Adrenal gland (tissue), 9 donors: ENCODE measurements at regions not wholly inside any gene's neighbourhood (a gene's known extent, or its start where the extent isn't known, plus 50 kb on each side); places are given as distances from the start of the nearest gene placed in this dataset.

ENCODE experiments used
- DNase-seq, 7 donors: peaks; one replicate each; pipeline ENCODE4 v3.0.0-alpha.2; 2019 to 2020
- H3K27ac ChIP-seq, 5 donors: fragments of 200-600 bp; sonication (generic) in 4 of 5; 1 replicate in 3 of 5; 2 replicates in 2 of 5; pipeline versions ENCODE4 v1.5.1 to v1.8.0; 2016 to 2020; ENCODE audit warnings: mild to moderate bottlenecking in 1 of 5
- H3K27me3 ChIP-seq: fragments of 200-600 bp; 2 replicates; pipeline ENCODE4 v1.8.0; 2021
- H3K36me3 ChIP-seq, 2 donors: fragments of 200-600 bp; replicated peaks in 1 of 2; 1 replicate in 1 of 2; 2 replicates in 1 of 2; pipeline versions ENCODE4 v1.5.1 to v1.8.0; 2018 to 2022
- H3K4me1 ChIP-seq, 2 donors: fragments of 200-600 bp; replicated peaks in 1 of 2; 1 replicate in 1 of 2; 2 replicates in 1 of 2; pipeline versions ENCODE4 v1.5.1 to v1.8.0; 2018 to 2021
- H3K4me3 ChIP-seq, 4 donors: fragments of 200-600 bp; sonication (generic) in 3 of 4; one replicate each; pipeline ENCODE4 v1.5.1; 2016 to 2018
- H3K9me3 ChIP-seq, 3 donors: fragments of 200-600 bp; sonication (generic) in 1 of 3; replicated peaks in 1 of 3; 1 replicate in 2 of 3; 2 replicates in 1 of 3; pipeline versions ENCODE4 v1.5.1 to v1.8.0; 2016 to 2021
- POLR2A ChIP-seq, 2 donors: fragments of 450-650 bp; IDR thresholded peaks; one replicate each; pipeline ENCODE4 v1.6.1; 2017; ENCODE audit warnings: antibody characterized with exemption in 2 of 2, mild to moderate bottlenecking in 2 of 2, moderate library complexity in 1 of 2
- WGBS, 4 donors: extraction: QIAGEN DNeasy Blood & Tissue Kit in 2 of 4; methylation state at CpG; one replicate each; pipeline versions ENCODE4 v1.1.5 to v1.1.7; 2013 to 2017; 5-methylcytosine and 5-hydroxymethylcytosine counted together
- intact Hi-C, 2 donors: fragments of 100-400 bp; cut with DNase I; formaldehyde crosslinking; loops; one replicate each; pipeline versions ENCODE4 v1.14.1 to v1.15.0; 2022 to 2023
- TF ChIP-seq, protein P1 (sequence below), 6 experiments: fragments of 450-650 bp in 4 of 6; fragments of 200-600 bp in 2 of 6; sonication (generic) in 1 of 6; IDR thresholded peaks; 1 replicate in 5 of 6; 2 replicates in 1 of 6; pipeline versions ENCODE4 v1.5.1 to v1.8.0; 2016 to 2021; ENCODE audit warnings: antibody characterized with exemption in 6 of 6, mild to moderate bottlenecking in 2 of 6, moderate library complexity in 1 of 6
- donor health status: healthy with polysubstance abuse.
- donor health status: Bipolar disorder and iron deficiency.
- donor health status: DM: yes; HTN: yes; CAD: no.
- donor health status: DM: no; HTN: no; CAD: no.
- donor health status: DM: no; HTN: no; CAD: no.

DNA sequence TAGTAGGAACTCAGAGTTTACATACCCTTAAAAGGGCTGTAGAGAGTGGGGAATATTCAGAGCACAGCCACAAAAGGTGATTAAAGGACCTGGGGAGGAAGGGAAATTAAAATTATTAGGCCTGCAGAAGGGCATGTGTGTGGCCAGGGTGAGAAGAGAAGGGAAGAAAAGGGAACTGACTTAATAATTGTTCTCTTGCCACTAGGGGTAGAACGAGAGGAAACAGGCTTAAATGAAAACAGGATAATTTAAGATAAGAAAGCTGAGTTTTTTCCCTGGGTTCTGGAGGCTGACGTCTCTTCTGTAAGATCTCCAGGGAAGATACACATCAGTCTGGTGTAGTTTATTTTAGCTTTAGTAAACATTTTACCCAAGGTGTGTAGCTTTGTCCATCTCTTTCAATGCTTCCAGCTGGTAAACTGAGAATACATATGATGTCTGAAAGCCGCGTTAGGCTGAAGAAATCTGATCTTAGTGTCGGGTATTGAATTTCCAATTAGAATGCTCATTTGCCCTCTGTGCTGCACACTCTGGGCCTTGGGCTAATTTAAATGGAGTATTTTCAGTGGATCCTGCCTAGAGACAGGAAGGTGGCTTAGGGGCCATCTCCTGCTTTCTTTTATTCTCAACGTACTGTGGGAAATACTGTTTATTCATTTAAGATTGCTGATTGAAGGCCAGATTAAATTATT lies 416.8 kb downstream of the TMEM38B start:
- Histone ChIP-seq H3K27me3 (no peaks in the 10 kb centered on the region), H3K4me3 (no peak overlapping the region), H3K4me1 (no peaks in the 10 kb centered on the region), H3K36me3 (no peaks in the 10 kb centered on the region), H3K27ac (no peak overlapping the region), H3K9me3 (no peaks in the 10 kb centered on the region)
- intact Hi-C loops: no loop called here
- 38 to 56% (median 50%) methylated on average over 6 of the region's 6 CpGs for whole genome bisulfite sequencing, 4 donors
- TF ChIP-seq POLR2A (IDR thresholded peaks at IDR 0.05): no peak
- TF ChIP-seq, protein P1, sequence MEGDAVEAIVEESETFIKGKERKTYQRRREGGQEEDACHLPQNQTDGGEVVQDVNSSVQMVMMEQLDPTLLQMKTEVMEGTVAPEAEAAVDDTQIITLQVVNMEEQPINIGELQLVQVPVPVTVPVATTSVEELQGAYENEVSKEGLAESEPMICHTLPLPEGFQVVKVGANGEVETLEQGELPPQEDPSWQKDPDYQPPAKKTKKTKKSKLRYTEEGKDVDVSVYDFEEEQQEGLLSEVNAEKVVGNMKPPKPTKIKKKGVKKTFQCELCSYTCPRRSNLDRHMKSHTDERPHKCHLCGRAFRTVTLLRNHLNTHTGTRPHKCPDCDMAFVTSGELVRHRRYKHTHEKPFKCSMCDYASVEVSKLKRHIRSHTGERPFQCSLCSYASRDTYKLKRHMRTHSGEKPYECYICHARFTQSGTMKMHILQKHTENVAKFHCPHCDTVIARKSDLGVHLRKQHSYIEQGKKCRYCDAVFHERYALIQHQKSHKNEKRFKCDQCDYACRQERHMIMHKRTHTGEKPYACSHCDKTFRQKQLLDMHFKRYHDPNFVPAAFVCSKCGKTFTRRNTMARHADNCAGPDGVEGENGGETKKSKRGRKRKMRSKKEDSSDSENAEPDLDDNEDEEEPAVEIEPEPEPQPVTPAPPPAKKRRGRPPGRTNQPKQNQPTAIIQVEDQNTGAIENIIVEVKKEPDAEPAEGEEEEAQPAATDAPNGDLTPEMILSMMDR (IDR thresholded peaks at IDR 0.05): no peak
- DNase-seq: no peak

DNA sequence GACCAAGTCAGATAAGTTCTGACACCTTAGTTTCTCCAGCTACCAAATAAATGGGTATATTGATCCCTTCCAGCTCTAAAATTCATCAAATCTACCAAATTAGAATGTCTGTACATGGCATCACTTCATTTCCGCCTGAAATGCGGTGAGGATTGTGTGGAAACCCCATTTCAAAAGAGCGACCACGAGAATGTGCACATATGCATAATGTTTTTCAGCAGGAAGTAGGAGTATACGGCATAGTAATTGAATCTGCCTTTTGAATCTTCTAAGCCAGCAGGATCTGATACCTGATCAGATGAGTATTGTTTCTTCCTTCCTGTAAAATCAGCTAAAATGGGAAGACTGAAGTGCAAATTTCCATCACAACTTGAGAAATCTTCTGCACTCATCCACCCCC lies 418.6 kb downstream of the TMEM38B start:
- 76 to 93% (median 90%) methylated on average over 5 of the region's 5 CpGs for WGBS, 4 donors
- H3K27ac ChIP-seq: no peak overlapping the region
- H3K36me3 ChIP-seq: no peaks in the 10 kb centered on the region
- no peaks in the 10 kb centered on the region for H3K9me3 ChIP-seq
- no peak for DNase-seq
- no peaks in the 10 kb centered on the region for H3K4me1 ChIP-seq
- no peak for TF ChIP-seq POLR2A (IDR thresholded peaks at IDR 0.05)
- TF ChIP-seq, protein P1 (IDR thresholded peaks at IDR 0.05): no peak
- H3K27me3 ChIP-seq: no peaks in the 10 kb centered on the region
- no peak overlapping the region for H3K4me3 ChIP-seq
- intact Hi-C loops: no loop called here

DNA sequence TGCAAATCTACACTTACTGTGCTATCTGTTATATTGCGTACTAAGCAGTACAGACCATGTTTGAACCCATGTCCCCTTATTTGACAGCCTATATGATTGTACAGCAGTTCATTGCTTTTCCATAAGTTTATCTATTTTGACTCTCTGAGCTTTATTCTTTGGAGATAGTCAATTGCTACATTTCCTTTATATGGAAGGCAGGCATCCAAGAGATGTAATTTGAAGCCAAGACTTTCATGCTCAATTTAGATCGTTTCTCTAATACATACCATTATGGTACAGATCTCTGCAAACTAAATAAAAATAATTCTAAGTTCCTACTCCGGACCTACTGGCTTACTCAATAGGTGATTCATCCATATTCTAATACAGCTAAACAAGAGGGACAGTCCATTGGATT lies 424.8 kb downstream of the TMEM38B start:
- WGBS, 4 donors: 60 to 75% (median 71%) methylated on average over 3 of the region's 3 CpGs
- Histone ChIP-seq H3K9me3 (no peaks in the 10 kb centered on the region), H3K4me1 (no peaks in the 10 kb centered on the region), H3K27me3 (no peaks in the 10 kb centered on the region), H3K36me3 (no peaks in the 10 kb centered on the region), H3K4me3 (no peak overlapping the region), H3K27ac (no peak overlapping the region)
- DNase-seq: no peak
- TF ChIP-seq, protein P1 (IDR thresholded peaks at IDR 0.05): no peak
- TF ChIP-seq POLR2A (IDR thresholded peaks at IDR 0.05): no peak
- intact Hi-C loops: no loop called here

DNA sequence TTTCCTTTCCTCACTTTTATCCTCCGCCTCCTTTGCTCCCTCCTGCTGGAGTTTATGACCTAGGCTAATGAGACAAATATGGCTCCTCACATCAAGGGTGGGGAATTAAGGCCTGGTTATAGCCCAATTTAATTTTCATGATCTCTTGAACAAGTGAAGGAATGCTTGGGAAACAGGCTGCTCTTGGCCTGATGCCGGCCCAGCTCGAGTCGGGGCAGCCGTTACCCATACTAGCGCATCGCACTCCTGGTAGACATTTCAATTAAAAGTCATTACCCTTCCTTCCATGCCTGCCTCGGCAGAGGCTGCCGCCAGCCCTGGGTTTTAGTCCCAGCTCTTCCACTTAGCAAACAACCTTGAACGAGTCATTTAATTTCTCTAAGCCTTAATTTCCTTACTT lies 425.7 kb downstream of the TMEM38B start:
- Histone ChIP-seq H3K27me3 (no peaks in the 10 kb centered on the region), H3K4me1 (no peaks in the 10 kb centered on the region), H3K27ac (no peak overlapping the region), H3K9me3 (no peaks in the 10 kb centered on the region), H3K4me3 (no peak overlapping the region), H3K36me3 (no peaks in the 10 kb centered on the region)
- intact Hi-C loops: no loop called here
- TF ChIP-seq, protein P1 (IDR thresholded peaks at IDR 0.05): no peak
- TF ChIP-seq POLR2A (IDR thresholded peaks at IDR 0.05): no peak
- DNase-seq: no peak
- 83 to 86% (median 84%) methylated on average over 10 of the region's 10 CpGs for WGBS, 4 donors
